ENCODE measurements at regions not wholly inside any gene's neighbourhood (a gene's known extent, or its start where the extent isn't known, plus 50 kb on each side); places are given as distances from the start of the nearest gene placed in this dataset.

DNA sequence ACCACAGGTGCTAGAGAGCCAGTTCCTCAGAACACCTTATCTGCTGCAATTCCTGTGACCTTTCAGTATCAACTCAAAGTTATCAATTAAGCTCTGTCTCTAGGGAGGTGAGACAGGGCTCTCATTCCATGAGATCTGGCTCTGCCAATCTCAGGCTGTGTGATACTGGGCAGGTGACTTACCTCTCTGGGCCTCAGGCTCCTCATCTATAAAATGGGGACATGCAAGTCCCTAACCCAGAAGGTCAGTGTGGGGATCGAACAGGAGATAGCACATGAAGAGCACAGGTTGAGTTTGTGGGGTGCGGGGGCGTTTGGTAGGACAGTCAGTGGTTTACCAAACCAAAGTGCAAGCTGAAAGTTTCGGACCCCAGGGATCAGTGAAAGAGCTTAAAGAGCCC is 319.3 kb upstream of the CCL2 start:
- TF ChIP-seq POLR2A (IDR thresholded peaks at IDR 0.05) (no peak), POLR2AphosphoS5 (IDR thresholded peaks at IDR 0.05) (no peak), EP300 (IDR thresholded peaks at IDR 0.05) (no peak)
- TF ChIP-seq, protein P1, sequence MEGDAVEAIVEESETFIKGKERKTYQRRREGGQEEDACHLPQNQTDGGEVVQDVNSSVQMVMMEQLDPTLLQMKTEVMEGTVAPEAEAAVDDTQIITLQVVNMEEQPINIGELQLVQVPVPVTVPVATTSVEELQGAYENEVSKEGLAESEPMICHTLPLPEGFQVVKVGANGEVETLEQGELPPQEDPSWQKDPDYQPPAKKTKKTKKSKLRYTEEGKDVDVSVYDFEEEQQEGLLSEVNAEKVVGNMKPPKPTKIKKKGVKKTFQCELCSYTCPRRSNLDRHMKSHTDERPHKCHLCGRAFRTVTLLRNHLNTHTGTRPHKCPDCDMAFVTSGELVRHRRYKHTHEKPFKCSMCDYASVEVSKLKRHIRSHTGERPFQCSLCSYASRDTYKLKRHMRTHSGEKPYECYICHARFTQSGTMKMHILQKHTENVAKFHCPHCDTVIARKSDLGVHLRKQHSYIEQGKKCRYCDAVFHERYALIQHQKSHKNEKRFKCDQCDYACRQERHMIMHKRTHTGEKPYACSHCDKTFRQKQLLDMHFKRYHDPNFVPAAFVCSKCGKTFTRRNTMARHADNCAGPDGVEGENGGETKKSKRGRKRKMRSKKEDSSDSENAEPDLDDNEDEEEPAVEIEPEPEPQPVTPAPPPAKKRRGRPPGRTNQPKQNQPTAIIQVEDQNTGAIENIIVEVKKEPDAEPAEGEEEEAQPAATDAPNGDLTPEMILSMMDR (IDR thresholded peaks at IDR 0.05) = no peak
